ENCODE measurements at regions not wholly inside any gene's neighbourhood (a gene's known extent, or its start where the extent isn't known, plus 50 kb on each side); places are given as distances from the start of the nearest gene placed in this dataset.

GRCh38 chr4:111198446-111198845 lies 575.6 kb upstream of the PITX2 start:
- no peak overlapping the region for H3K27ac ChIP-seq (ENCODE audit: low read depth in 1 of 2, low read length in 2 of 2)
- H3K9me3 ChIP-seq (ENCODE audit: control insufficient read depth in 4 of 4, low read length in 3 of 4): no peaks in the 10 kb centered on the region
- H3K4me1 ChIP-seq (ENCODE audit: control insufficient read depth in 4 of 4, insufficient read depth in 4 of 4, low read length in 3 of 4): no peaks in the 10 kb centered on the region
- no peak overlapping the region for H3K9ac ChIP-seq (ENCODE audit: low read depth in 1 of 2, low read length in 2 of 2)
- DNase-seq (ENCODE audit: low spot score): no peak
- 51% methylated on average over 1 of the region's 1 CpG for whole genome bisulfite sequencing
- H3K4me3 ChIP-seq (ENCODE audit: low read depth in 1 of 3, low read length in 3 of 3): no peak overlapping the region
- no peaks in the 10 kb centered on the region for H3K36me3 ChIP-seq (ENCODE audit: control insufficient read depth in 4 of 4, insufficient read depth in 3 of 4, low read depth in 1 of 4, low read length in 3 of 4)
- no peaks in the 10 kb centered on the region for H3K27me3 ChIP-seq (ENCODE audit: control insufficient read depth in 4 of 4, insufficient read depth in 4 of 4, low read length in 3 of 4)
- TF ChIP-seq FOXA1 (IDR thresholded peaks at IDR 0.05) (no peak), HNF4A (conservative IDR thresholded peaks at IDR 0.05) (no peak), TAF1 (conservative IDR thresholded peaks at IDR 0.05) (no peak), RXRA (IDR thresholded peaks at IDR 0.05) (no peak), SP1 (IDR thresholded peaks at IDR 0.05) (no peak), RAD21 (IDR thresholded peaks at IDR 0.05) (no peak), JUND (IDR thresholded peaks at IDR 0.05) (no peak), REST (IDR thresholded peaks at IDR 0.05) (no peak), YY1 (IDR thresholded peaks at IDR 0.05) (no peak), CTCF (IDR thresholded peaks at IDR 0.05; ENCODE audit: low read depth, low read length, missing input control) (no peak), ZBTB33 (IDR thresholded peaks at IDR 0.05) (no peak), NR2F2 (IDR thresholded peaks at IDR 0.05) (no peak), FOXA2 (IDR thresholded peaks at IDR 0.05) (no peak), HNF4G (IDR thresholded peaks at IDR 0.05) (no peak), EGR1 (IDR thresholded peaks at IDR 0.05; ENCODE audit: low read depth in 2 of 2) (no peak), ATF3 (IDR thresholded peaks at IDR 0.05) (no peak)
- TF ChIP-seq, protein P1, sequence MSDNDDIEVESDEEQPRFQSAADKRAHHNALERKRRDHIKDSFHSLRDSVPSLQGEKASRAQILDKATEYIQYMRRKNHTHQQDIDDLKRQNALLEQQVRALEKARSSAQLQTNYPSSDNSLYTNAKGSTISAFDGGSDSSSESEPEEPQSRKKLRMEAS (IDR thresholded peaks at IDR 0.05): no peak

DNA sequence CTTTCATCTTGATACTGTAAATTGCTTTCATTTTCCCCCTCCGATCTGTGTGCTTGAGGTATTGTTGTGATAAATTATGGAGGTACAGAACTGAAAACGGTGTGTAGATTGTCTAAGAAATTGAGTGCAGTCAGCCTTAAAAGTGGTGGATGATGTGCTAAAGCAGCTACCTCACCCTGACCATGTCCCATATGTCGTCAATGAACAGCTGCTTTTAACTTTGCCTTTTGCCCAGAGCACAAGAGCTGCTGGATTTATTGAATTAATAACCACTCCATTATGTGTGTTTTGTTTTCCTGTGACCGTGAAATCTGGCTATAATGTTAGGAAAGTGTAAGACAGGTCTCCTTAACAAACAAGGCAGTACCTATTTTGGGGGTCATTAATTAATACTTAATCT lies 581.9 kb upstream of the PITX2 start:
- Histone ChIP-seq H3K4me1 (ENCODE audit: control insufficient read depth in 4 of 4, insufficient read depth in 4 of 4, low read length in 3 of 4) (no peaks in the 10 kb centered on the region), H3K9me3 (ENCODE audit: control insufficient read depth in 4 of 4, low read length in 3 of 4) (no peaks in the 10 kb centered on the region), H3K27ac (ENCODE audit: low read depth in 1 of 2, low read length in 2 of 2) (no peak overlapping the region), H3K36me3 (ENCODE audit: control insufficient read depth in 4 of 4, insufficient read depth in 3 of 4, low read depth in 1 of 4, low read length in 3 of 4) (no peaks in the 10 kb centered on the region), H3K9ac (ENCODE audit: low read depth in 1 of 2, low read length in 2 of 2) (no peak overlapping the region), H3K4me3 (ENCODE audit: low read depth in 1 of 3, low read length in 3 of 3) (no peak overlapping the region), H3K27me3 (ENCODE audit: control insufficient read depth in 4 of 4, insufficient read depth in 4 of 4, low read length in 3 of 4) (peaks cover 0 to 2% (median 0%) of the 10 kb centered on the region in 4 donors)
- no peak for DNase-seq (ENCODE audit: low spot score)
- 69% methylated on average over 4 of the region's 4 CpGs for WGBS
- TF ChIP-seq NR2F2 (IDR thresholded peaks at IDR 0.05) (no peak), YY1 (IDR thresholded peaks at IDR 0.05) (no peak), FOXA1 (IDR thresholded peaks at IDR 0.05) (no peak), GABPA (IDR thresholded peaks at IDR 0.05 in 1 of 2, conservative IDR thresholded peaks at IDR 0.05 in 1 of 2) (no peak), HNF4G (IDR thresholded peaks at IDR 0.05) (no peak), HNF4A (conservative IDR thresholded peaks at IDR 0.05) (no peak)

Measured in liver (tissue), 8 donors.